HL-60/S4 (cell line): ENCODE measurements at regions not wholly inside any gene's neighbourhood (a gene's known extent, or its start where the extent isn't known, plus 50 kb on each side); places are given as distances from the start of the nearest gene placed in this dataset.

Source experiments
- in situ Hi-C: fragments of 300-500 bp; cut with MboI; formaldehyde crosslinking; loops from 2 replicates; pipeline ENCODE4 v1.14.3; 2022; ENCODE audit warnings: low sequenced_read_pairs

- in situ Hi-C loops = no loop called here
Observed at GRCh38 chr10:47101807-47102206, 190.6 kb downstream of the PTPN20 start.

GRCh38 chr10:47104151-47104605, 192.9 kb downstream of the PTPN20 start:
- in situ Hi-C loops = no loop called here

GRCh38 chr10:47104786-47105385, 193.7 kb downstream of the PTPN20 start:
- in situ Hi-C loops = no loop called here

GRCh38 chr10:47107007-47107747, 192.8 kb upstream of the GDF10 start:
- in situ Hi-C loops = no loop called here

GRCh38 chr10:47109906-47110305, 190.1 kb upstream of the GDF10 start:
- in situ Hi-C loops = no loop called here

GRCh38 chr10:47111329-47111862, 188.6 kb upstream of the GDF10 start:
- in situ Hi-C loops = no loop called here

- in situ Hi-C loops = no loop called here
Observed at GRCh38 chr10:47112612-47113011, 187.4 kb upstream of the GDF10 start.

- in situ Hi-C loops = no loop called here
Observed at GRCh38 chr10:47113907-47114500, 186.0 kb upstream of the GDF10 start.

- in situ Hi-C loops = no loop called here
Observed at GRCh38 chr10:47114680-47115186, 185.3 kb upstream of the GDF10 start.

- in situ Hi-C loops = no loop called here
Observed at GRCh38 chr10:47115322-47115721, 184.7 kb upstream of the GDF10 start.

GRCh38 chr10:47116445-47116844, 183.6 kb upstream of the GDF10 start:
- in situ Hi-C loops = no loop called here

- in situ Hi-C loops = no loop called here
Observed at GRCh38 chr10:47118326-47118725, 181.7 kb upstream of the GDF10 start.

- in situ Hi-C loops = no loop called here
Observed at GRCh38 chr10:47121336-47121735, 178.7 kb upstream of the GDF10 start.

- in situ Hi-C loops = no loop called here
Observed at GRCh38 chr10:47123716-47124288, 176.2 kb upstream of the GDF10 start.

- in situ Hi-C loops = no loop called here
Observed at GRCh38 chr10:47127188-47127785, 172.7 kb upstream of the GDF10 start.

GRCh38 chr10:47130491-47130890, 169.5 kb upstream of the GDF10 start:
- in situ Hi-C loops = no loop called here

GRCh38 chr10:47133871-47134570, 166.0 kb upstream of the GDF10 start:
- in situ Hi-C loops = no loop called here

GRCh38 chr10:47136866-47137265, 163.1 kb upstream of the GDF10 start:
- in situ Hi-C loops = no loop called here

- in situ Hi-C loops = no loop called here
Observed at GRCh38 chr10:47137311-47137851, 162.6 kb upstream of the GDF10 start.

GRCh38 chr10:47139121-47139520, 160.9 kb upstream of the GDF10 start:
- in situ Hi-C loops = no loop called here
